ENCODE measurements at regions not wholly inside any gene's neighbourhood (a gene's known extent, or its start where the extent isn't known, plus 50 kb on each side); places are given as distances from the start of the nearest gene placed in this dataset.

GRCh38 chr2:7924023-7924762, 757.7 kb upstream of the ID2 start:
- Histone ChIP-seq H3K9me3 (peaks cover 0 to 5% (median 0%) of the 10 kb centered on the region in 4 donors), H3K4me1 (no peaks in the 10 kb centered on the region), H3K36me3 (no peaks in the 10 kb centered on the region), H3K4me3 (no peak overlapping the region), H3K27ac (replicated peaks in 1 of 4) (no peak overlapping the region), H3K27me3 (no peaks in the 10 kb centered on the region)
- TF ChIP-seq POLR2A (IDR thresholded peaks at IDR 0.05; ENCODE audit: low read depth), result no peak
- TF ChIP-seq CTCF (IDR thresholded peaks at IDR 0.05), result no peak
- TF ChIP-seq EP300 (IDR thresholded peaks at IDR 0.05), result no peak
- TF ChIP-seq POLR2AphosphoS5 (IDR thresholded peaks at IDR 0.05), result no peak
- peak; percentile 72 for DNase-seq (ENCODE audit: extremely low spot score)
- intact Hi-C loops (cut with DNase I), result no loop called here
- 71% methylated on average over 7 of the region's 7 CpGs for WGBS

GRCh38 chr2:7925506-7925905, 756.4 kb upstream of the ID2 start:
- Histone ChIP-seq H3K9me3 (peaks cover 0 to 5% (median 0%) of the 10 kb centered on the region in 4 donors), H3K27me3 (no peaks in the 10 kb centered on the region), H3K36me3 (no peaks in the 10 kb centered on the region), H3K27ac (replicated peaks in 1 of 4) (no peak overlapping the region), H3K4me3 (no peak overlapping the region), H3K4me1 (no peaks in the 10 kb centered on the region)
- intact Hi-C loops (cut with DNase I), result no loop called here
- DNase-seq (ENCODE audit: extremely low spot score), result peak; percentile 84
- TF ChIP-seq EP300 (IDR thresholded peaks at IDR 0.05) (no peak), CTCF (IDR thresholded peaks at IDR 0.05) (no peak), POLR2A (IDR thresholded peaks at IDR 0.05; ENCODE audit: low read depth) (no peak)
- WGBS, result 57% methylated on average over 1 of the region's 1 CpG

GRCh38 chr2:7927691-7928090, 754.2 kb upstream of the ID2 start:
- no peaks in the 10 kb centered on the region for H3K36me3 ChIP-seq
- no peak for DNase-seq (ENCODE audit: extremely low spot score)
- TF ChIP-seq CTCF (IDR thresholded peaks at IDR 0.05), result no peak
- TF ChIP-seq POLR2A (IDR thresholded peaks at IDR 0.05; ENCODE audit: low read depth), result no peak
- TF ChIP-seq POLR2AphosphoS5 (IDR thresholded peaks at IDR 0.05), result no peak
- no peak for TF ChIP-seq EP300 (IDR thresholded peaks at IDR 0.05)
- no peak overlapping the region for H3K27ac ChIP-seq (replicated peaks in 1 of 4)
- no peak overlapping the region for H3K4me3 ChIP-seq
- H3K9me3 ChIP-seq, result peaks cover 0 to 3% (median 0%) of the 10 kb centered on the region in 4 donors
- H3K27me3 ChIP-seq, result no peaks in the 10 kb centered on the region
- 72% methylated on average over 2 of the region's 2 CpGs for WGBS
- peaks cover 0 to 6% (median 0%) of the 10 kb centered on the region in 4 donors for H3K4me1 ChIP-seq
- intact Hi-C loops (cut with DNase I), result no loop called here

GRCh38 chr2:7929281-7929680, 752.6 kb upstream of the ID2 start:
- H3K4me1 ChIP-seq, result peaks cover 0 to 6% (median 0%) of the 10 kb centered on the region in 4 donors
- H3K4me3 ChIP-seq, result no peak overlapping the region
- 74% methylated on average over 9 of the region's 9 CpGs for WGBS
- H3K27me3 ChIP-seq, result no peaks in the 10 kb centered on the region
- DNase-seq (ENCODE audit: extremely low spot score), result peak; percentile 19
- no peaks in the 10 kb centered on the region for H3K36me3 ChIP-seq
- no peak overlapping the region for H3K27ac ChIP-seq (replicated peaks in 1 of 4)
- intact Hi-C loops (cut with DNase I), result no loop called here
- TF ChIP-seq EP300 (IDR thresholded peaks at IDR 0.05) (no peak), POLR2A (IDR thresholded peaks at IDR 0.05; ENCODE audit: low read depth) (no peak), POLR2AphosphoS5 (IDR thresholded peaks at IDR 0.05) (no peak), CTCF (IDR thresholded peaks at IDR 0.05) (no peak)
- no peaks in the 10 kb centered on the region for H3K9me3 ChIP-seq

Measured in esophagus muscularis mucosa (tissue), 4 donors.